GM12872 (cell line): ENCODE measurements at regions not wholly inside any gene's neighbourhood (a gene's known extent, or its start where the extent isn't known, plus 50 kb on each side); places are given as distances from the start of the nearest gene placed in this dataset.

Experiments
- TF ChIP-seq, protein P1 (sequence below): IDR thresholded peaks from 3 replicates; pipeline ENCODE4 v1.5.1; 2011; ENCODE audit warnings: low read depth, mild to moderate bottlenecking, low read length, moderate library complexity; ENCODE audit not compliant: insufficient read depth

GRCh38 chr13:47610687-47611086 lies 390.4 kb downstream of the SUCLA2 start:
- TF ChIP-seq, protein P1, sequence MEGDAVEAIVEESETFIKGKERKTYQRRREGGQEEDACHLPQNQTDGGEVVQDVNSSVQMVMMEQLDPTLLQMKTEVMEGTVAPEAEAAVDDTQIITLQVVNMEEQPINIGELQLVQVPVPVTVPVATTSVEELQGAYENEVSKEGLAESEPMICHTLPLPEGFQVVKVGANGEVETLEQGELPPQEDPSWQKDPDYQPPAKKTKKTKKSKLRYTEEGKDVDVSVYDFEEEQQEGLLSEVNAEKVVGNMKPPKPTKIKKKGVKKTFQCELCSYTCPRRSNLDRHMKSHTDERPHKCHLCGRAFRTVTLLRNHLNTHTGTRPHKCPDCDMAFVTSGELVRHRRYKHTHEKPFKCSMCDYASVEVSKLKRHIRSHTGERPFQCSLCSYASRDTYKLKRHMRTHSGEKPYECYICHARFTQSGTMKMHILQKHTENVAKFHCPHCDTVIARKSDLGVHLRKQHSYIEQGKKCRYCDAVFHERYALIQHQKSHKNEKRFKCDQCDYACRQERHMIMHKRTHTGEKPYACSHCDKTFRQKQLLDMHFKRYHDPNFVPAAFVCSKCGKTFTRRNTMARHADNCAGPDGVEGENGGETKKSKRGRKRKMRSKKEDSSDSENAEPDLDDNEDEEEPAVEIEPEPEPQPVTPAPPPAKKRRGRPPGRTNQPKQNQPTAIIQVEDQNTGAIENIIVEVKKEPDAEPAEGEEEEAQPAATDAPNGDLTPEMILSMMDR, result no peak

DNA sequence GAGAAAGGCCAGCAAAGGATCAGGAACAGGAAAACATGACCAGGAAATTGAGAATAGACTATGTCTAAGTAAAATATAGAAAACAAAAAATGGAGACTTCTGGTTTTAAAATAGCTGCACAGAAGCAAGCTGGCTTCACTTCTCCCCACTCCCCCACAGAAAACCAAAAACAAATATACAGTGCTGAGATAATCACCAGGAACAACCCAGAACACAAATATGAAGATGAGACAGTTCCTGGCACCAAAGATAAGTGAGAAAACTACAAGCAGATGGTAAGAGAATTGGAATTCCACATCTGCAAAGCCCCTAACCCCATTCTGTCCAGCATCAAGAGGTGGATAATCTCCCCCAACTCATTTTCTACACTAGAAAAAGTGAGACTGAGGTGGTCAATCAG lies 397.7 kb downstream of the SUCLA2 start:
- TF ChIP-seq, protein P1, result no peak

DNA sequence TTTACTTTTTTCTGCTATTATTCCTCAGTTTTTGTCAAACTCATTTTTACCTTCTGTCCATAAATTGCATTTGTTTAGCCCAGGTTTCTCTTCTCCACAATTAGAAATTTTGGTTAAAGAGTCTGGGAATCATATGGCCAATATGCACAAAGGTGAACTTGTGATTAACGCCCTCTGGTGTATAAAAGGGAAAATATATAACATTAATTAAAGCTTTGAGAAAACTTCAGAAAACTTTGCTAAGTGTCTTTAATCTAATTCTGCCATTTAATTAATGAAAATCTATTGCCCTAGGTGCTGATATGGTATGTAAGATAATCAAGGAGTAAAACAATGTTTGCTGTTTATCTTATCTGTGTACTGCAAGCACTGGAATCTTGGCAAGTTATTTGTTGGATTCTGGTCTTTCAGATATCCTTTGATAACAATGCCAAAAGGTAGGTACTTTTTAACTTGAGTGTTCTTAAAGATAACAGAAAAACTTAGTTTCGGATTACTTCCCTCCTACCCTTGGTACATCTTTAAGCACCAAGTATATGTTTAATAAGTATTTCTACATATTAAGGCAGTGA lies 402.6 kb downstream of the SUCLA2 start:
- TF ChIP-seq, protein P1, result peak; percentile 3; the same call in 1 of the 3 replicates

DNA sequence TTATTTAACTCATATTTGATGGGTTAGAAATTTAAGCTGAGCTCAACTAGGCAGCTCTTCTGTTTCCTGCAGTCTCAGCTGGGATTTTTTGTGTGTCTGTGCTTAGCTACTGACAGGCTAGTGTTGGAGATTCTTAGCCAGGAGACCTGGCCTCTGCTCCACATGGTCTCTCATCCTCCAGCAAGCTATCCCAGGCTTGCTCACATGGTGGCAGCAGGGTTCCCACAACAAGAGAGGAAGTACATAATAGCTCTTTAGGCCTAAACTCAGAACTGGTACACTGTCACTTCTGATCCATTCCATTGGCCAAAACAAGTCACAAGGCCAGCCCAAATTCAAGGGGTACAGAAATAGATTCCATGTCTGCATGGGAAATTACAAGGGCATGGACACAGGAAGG lies 406.2 kb downstream of the SUCLA2 start:
- TF ChIP-seq, protein P1, result peak; percentile 18; the same call in 1 of the 3 replicates

- TF ChIP-seq, protein P1, result no peak
Observed at GRCh38 chr13:47592256-47592655, 408.8 kb downstream of the SUCLA2 start.

GRCh38 chr13:47588676-47589075 lies 412.4 kb downstream of the SUCLA2 start:
- TF ChIP-seq, protein P1, result peak; percentile 37; the same call in 2 of the 3 replicates

GRCh38 chr13:47572375-47572774 lies 428.7 kb downstream of the SUCLA2 start:
- TF ChIP-seq, protein P1, result no peak
